SK-N-SH (cell line): ENCODE measurements at regions not wholly inside any gene's neighbourhood (a gene's known extent, or its start where the extent isn't known, plus 50 kb on each side); places are given as distances from the start of the nearest gene placed in this dataset.
A peak's percentile ranks its signal among the peaks of the same experiment; 100 is the strongest.
"Not testable (repeated sequence)": the region's sequence is repeated elsewhere in the genome, so short reads cannot be mapped to it uniquely, and the experiment has no call there.

Experiments used
- CTCF ChIA-PET: fragments of 300-600, 350-600 bp; formaldehyde crosslinking; extraction: SDS; loops from one replicate; lab custom pipeline; 2021; lab: Yijun Ruan, JAX
- POLR2A ChIA-PET: fragments of 350-600 bp; sonication (Branson Sonifier 250); formaldehyde crosslinking; extraction: SDS; loops from one replicate; lab custom pipeline; 2020; ENCODE audit warnings: antibody characterized with exemption, inconsistent platforms; lab: Yijun Ruan, JAX
- DNase-seq: peaks from one replicate; pipeline ENCODE4 v3.0.0; 2012
- H2AFZ ChIP-seq: fragments of 200-600 bp; sonication (generic); 2 replicates; pipeline ENCODE4 v1.8.1; 2016; ENCODE audit warnings: antibody characterized with exemption, mild to moderate bottlenecking, low read depth
- H3F3A ChIP-seq: fragments of 200-600 bp; sonication (generic); replicated peaks from 2 replicates; pipeline ENCODE3; 2016; ENCODE audit warnings: antibody characterized with exemption, mild to moderate bottlenecking; ENCODE audit not compliant: insufficient read depth
- H3K27ac ChIP-seq, 2 experiments: fragments of 200-500 bp in 1 of 2; fragments of 200-600 bp in 1 of 2; sonication (Bioruptor generic) in 1 of 2; sonication (generic), shearing (Covaris generic) in 1 of 2; 2 replicates each; pipeline versions ENCODE4 v1.5.1 to v1.6.1; 2014 to 2016; ENCODE audit warnings: low read depth in 2 of 2, inconsistent platforms in 1 of 2, low read length in 1 of 2, mild to moderate bottlenecking in 1 of 2, mixed read lengths in 1 of 2
- H3K27me3 ChIP-seq: fragments of 200-600 bp; sonication (generic), shearing (Covaris generic); 2 replicates; pipeline ENCODE4 v1.6.1; 2016; ENCODE audit warnings: mixed run types; ENCODE audit not compliant: insufficient read depth
- H3K36me3 ChIP-seq, 2 experiments: fragments of 200-500 bp in 1 of 2; fragments of 200-600 bp in 1 of 2; sonication (Bioruptor generic) in 1 of 2; sonication (generic) in 1 of 2; replicated peaks in 1 of 2; 2 replicates each; pipeline versions ENCODE3 to v1.5.1; 2014 to 2016; ENCODE audit warnings: low read length in 1 of 2, mild to moderate bottlenecking in 1 of 2; ENCODE audit not compliant: insufficient read depth in 2 of 2, control insufficient read depth in 1 of 2
- H3K4me1 ChIP-seq, 2 experiments: fragments of 200-500 bp in 1 of 2; fragments of 200-600 bp in 1 of 2; sonication (Bioruptor generic) in 1 of 2; sonication (generic), shearing (Covaris generic) in 1 of 2; 2 replicates each; pipeline versions ENCODE4 v1.5.1 to v1.6.1; 2014 to 2016; ENCODE audit warnings: low read depth in 1 of 2, low read length in 1 of 2, mixed run types in 1 of 2; ENCODE audit not compliant: insufficient read depth in 2 of 2, control insufficient read depth in 1 of 2
- H3K4me2 ChIP-seq: fragments of 200-600 bp; sonication (generic), shearing (Covaris generic); 2 replicates; pipeline ENCODE4 v1.6.1; 2017; ENCODE audit warnings: mixed run types
- H3K4me3 ChIP-seq, 2 experiments: fragments of 200-500 bp in 1 of 2; fragments of 200-600 bp in 1 of 2; sonication (Bioruptor generic) in 1 of 2; sonication (generic), shearing (Covaris generic) in 1 of 2; 2 replicates each; pipeline versions ENCODE4 v1.5.1 to v1.8.1; 2014 to 2016; ENCODE audit warnings: low read depth in 2 of 2, inconsistent platforms in 1 of 2, low read length in 1 of 2, mild to moderate bottlenecking in 1 of 2, mixed read lengths in 1 of 2, moderate library complexity in 1 of 2
- H3K79me2 ChIP-seq: fragments of 200-600 bp; sonication (generic); 2 replicates; pipeline ENCODE4 v1.8.1; 2017; ENCODE audit warnings: mild to moderate bottlenecking; ENCODE audit not compliant: insufficient read depth
- H3K9ac ChIP-seq: fragments of 200-600 bp; sonication (generic); 2 replicates; pipeline ENCODE4 v1.6.1; 2017; ENCODE audit warnings: mixed run types
- H3K9me2 ChIP-seq: fragments of 200-600 bp; sonication (generic); 2 replicates; pipeline ENCODE4 v1.6.1; 2017; ENCODE audit warnings: mixed run types
- H3K9me3 ChIP-seq: fragments of 200-600 bp; sonication (generic); 2 replicates; pipeline ENCODE4 v1.6.1; 2017; ENCODE audit warnings: mixed run types, mild to moderate bottlenecking, moderate library complexity
- H4K20me1 ChIP-seq: fragments of 200-600 bp; sonication (generic); 2 replicates; pipeline ENCODE4 v1.6.1; 2017; ENCODE audit warnings: mild to moderate bottlenecking, mixed run types; ENCODE audit not compliant: insufficient read depth
- CTCF ChIP-seq: fragments of 200-600 bp; sonication (generic); IDR thresholded peaks from 2 replicates; pipeline ENCODE4 v1.6.1; 2017; ENCODE audit warnings: antibody characterized with exemption, mild to moderate bottlenecking, moderate library complexity
- ELF1 ChIP-seq: IDR thresholded peaks from 2 replicates; pipeline ENCODE4 v1.4.0; 2012
- NFIC ChIP-seq: IDR thresholded peaks from 2 replicates; pipeline ENCODE4 v1.4.0; 2012; ENCODE audit warnings: borderline replicate concordance
- POLR2AphosphoS5 ChIP-seq: IDR thresholded peaks from 2 replicates; pipeline ENCODE4 v1.6.1; 2012; ENCODE audit warnings: low read depth, low read length
- RAD21 ChIP-seq: IDR thresholded peaks from 2 replicates; pipeline ENCODE4 v1.6.1; 2012; ENCODE audit warnings: mild to moderate bottlenecking, low read length
- RCOR1 ChIP-seq: fragments of 150-350 bp; IDR thresholded peaks from 2 replicates; pipeline ENCODE4 v1.6.1; 2017; ENCODE audit warnings: antibody characterized with exemption, low read length
- RFX5 ChIP-seq: IDR thresholded peaks from 2 replicates; pipeline ENCODE4 v1.6.1; 2012; ENCODE audit warnings: mild to moderate bottlenecking, improper control_type of control experiment, low read length
- USF2 ChIP-seq: fragments of 150-350 bp; IDR thresholded peaks from 2 replicates; pipeline ENCODE4 v1.6.1; 2017; ENCODE audit warnings: antibody characterized with exemption, low read length, low read depth, borderline replicate concordance
- WGBS: methylation state at CpG from one replicate; pipeline ENCODE4 v1.1.6; 2017; ENCODE audit warnings: low lambda C conversion rate; 5-methylcytosine and 5-hydroxymethylcytosine counted together
- TF ChIP-seq, protein P1 (sequence below): IDR thresholded peaks from 2 replicates; pipeline ENCODE4 v1.4.0; 2012; ENCODE audit warnings: low read depth, borderline replicate concordance

- no peaks in the 10 kb centered on the region for H4K20me1 ChIP-seq
- 96% methylated on average over 3 of the region's 3 CpGs for WGBS
- H3K79me2 ChIP-seq: no peaks in the 10 kb centered on the region
- POLR2A ChIA-PET: no interaction called here
- no peaks in the 10 kb centered on the region for H3F3A ChIP-seq
- no peaks in the 10 kb centered on the region for H3K9me2 ChIP-seq
- no peak overlapping the region for H3K9ac ChIP-seq
- H2AFZ ChIP-seq: no peak overlapping the region
- no peak for DNase-seq
- TF ChIP-seq RCOR1 (no peak), POLR2AphosphoS5 (no peak), RFX5 (no peak), USF2 (no peak), CTCF (no peak)
- TF ChIP-seq, protein P1, sequence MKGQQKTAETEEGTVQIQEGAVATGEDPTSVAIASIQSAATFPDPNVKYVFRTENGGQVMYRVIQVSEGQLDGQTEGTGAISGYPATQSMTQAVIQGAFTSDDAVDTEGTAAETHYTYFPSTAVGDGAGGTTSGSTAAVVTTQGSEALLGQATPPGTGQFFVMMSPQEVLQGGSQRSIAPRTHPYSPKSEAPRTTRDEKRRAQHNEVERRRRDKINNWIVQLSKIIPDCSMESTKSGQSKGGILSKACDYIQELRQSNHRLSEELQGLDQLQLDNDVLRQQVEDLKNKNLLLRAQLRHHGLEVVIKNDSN: no peak
- TF ChIP-seq, all 33 proteins: peak for 0
- Histone ChIP-seq H3K9me3 (no peaks in the 10 kb centered on the region), H3K36me3 (no peaks in the 10 kb centered on the region), H3K4me3 (no peak overlapping the region), H3K4me1 (peaks cover 0 to 9% of the 10 kb centered on the region in 2 experiments; a peak in 1 of 4 replicates), H3K27me3 (no peaks in the 10 kb centered on the region), H3K27ac (no peak overlapping the region), H3K4me2 (no peak overlapping the region)
- CTCF ChIA-PET: interaction anchor here (1.1 to 1.7 kb wide), 2 partner anchors 72 to 1028 kb away, joined by 3 to 5 read pairs; no protein-coding TSS in a partner anchor
Observed at GRCh38 chr16:62261760-62262159, 225.5 kb upstream of the CDH8 start.

DNA sequence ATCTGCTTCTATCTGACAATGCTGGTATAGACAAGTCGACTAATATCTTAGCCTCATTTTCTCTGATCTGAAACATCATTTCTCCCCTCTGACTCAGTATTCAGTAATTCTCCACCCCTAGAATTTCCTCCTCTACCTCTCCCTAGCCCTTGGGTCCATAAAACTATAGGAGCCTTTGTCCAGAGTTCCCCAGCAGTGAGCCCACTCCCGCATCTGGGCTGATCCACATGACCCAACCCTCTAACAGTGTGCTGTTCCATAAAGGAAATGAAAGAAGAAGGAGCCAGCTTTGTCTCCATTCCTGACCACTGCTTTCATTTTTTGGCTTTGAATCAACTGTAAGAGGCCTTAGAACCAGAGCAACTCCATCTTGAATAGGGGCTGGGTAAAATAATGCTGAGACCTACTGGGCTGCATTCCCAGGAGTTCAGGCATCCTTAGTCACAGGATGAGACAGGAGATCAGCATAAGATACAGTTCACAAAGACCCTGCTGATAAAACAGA, 222.7 kb upstream of the CDH8 start:
- H3K4me2 ChIP-seq, H3K36me3 ChIP-seq, H3F3A ChIP-seq, H4K20me1 ChIP-seq, H3K4me1 ChIP-seq, CTCF ChIA-PET, H2AFZ ChIP-seq, H3K79me2 ChIP-seq, H3K9ac ChIP-seq, H3K9me3 ChIP-seq, H3K4me3 ChIP-seq, DNase-seq, H3K9me2 ChIP-seq, POLR2A ChIA-PET, H3K27me3 ChIP-seq: not testable (repeated sequence)
- TF ChIP-seq NFIC: peak; percentile 36; the same call in 1 of the 2 replicates
- WGBS: 28% methylated on average over 2 of the region's 2 CpGs
- peak overlapping the region in 1 of 2 experiments; percentile 57; a peak in 2 of 4 replicates for H3K27ac ChIP-seq

- DNase-seq: peak; percentile 7
- no peaks in the 10 kb centered on the region for H3F3A ChIP-seq
- POLR2A ChIA-PET: no interaction called here
- no peak overlapping the region for H3K4me3 ChIP-seq
- H3K9me3 ChIP-seq: no peaks in the 10 kb centered on the region
- no peaks in the 10 kb centered on the region for H3K9me2 ChIP-seq
- CTCF ChIA-PET: interaction anchor here (0.8 to 3.5 kb wide), 10 partner anchors 10 to 1037 kb away, joined by 3 to 18 read pairs (median 6); no protein-coding TSS in a partner anchor
- TF ChIP-seq ELF1: no peak
- TF ChIP-seq RAD21: peak; percentile 58; the same call in 1 of the 2 replicates
- peak; percentile 60 for TF ChIP-seq CTCF
- no peaks in the 10 kb centered on the region for H3K27me3 ChIP-seq
- H3K4me2 ChIP-seq: no peak overlapping the region
- H3K4me1 ChIP-seq: peaks cover 9 to 10% of the 10 kb centered on the region in 2 experiments; a peak in 3 of 4 replicates
- 19% methylated on average over 2 of the region's 2 CpGs for WGBS
- no peaks in the 10 kb centered on the region for H3K36me3 ChIP-seq
- H2AFZ ChIP-seq: no peak overlapping the region
- no peaks in the 10 kb centered on the region for H3K79me2 ChIP-seq
- H3K27ac ChIP-seq: no peak overlapping the region
- no peaks in the 10 kb centered on the region for H4K20me1 ChIP-seq
- no peak overlapping the region for H3K9ac ChIP-seq
Observed at GRCh38 chr16:62256406-62256805, 220.2 kb upstream of the CDH8 start.
